NB4 (cell line): ENCODE measurements at regions not wholly inside any gene's neighbourhood (a gene's known extent, or its start where the extent isn't known, plus 50 kb on each side); places are given as distances from the start of the nearest gene placed in this dataset.

ENCODE experiments used
- DNase-seq: peaks from one replicate; pipeline ENCODE4 v3.0.0; 2010; ENCODE audit warnings: low read depth
- H3K4me3 ChIP-seq: one replicate; pipeline ENCODE4 v1.5.1; 2011; ENCODE audit warnings: mild to moderate bottlenecking, low read depth, low read length, moderate library complexity
- CTCF ChIP-seq: IDR thresholded peaks from one replicate; pipeline ENCODE4 v1.5.1; 2012; ENCODE audit warnings: low read depth, low read length
- MAX ChIP-seq: IDR thresholded peaks from 2 replicates; pipeline ENCODE4 v1.6.1; 2011; ENCODE audit warnings: low read depth, low read length
- MYC ChIP-seq: IDR thresholded peaks from 2 replicates; pipeline ENCODE4 v1.6.1; 2011; ENCODE audit warnings: low read depth, low read length
- POLR2A ChIP-seq: IDR thresholded peaks from 2 replicates; pipeline ENCODE4 v1.6.1; 2011; ENCODE audit warnings: mild to moderate bottlenecking; ENCODE audit not compliant: insufficient read length; ENCODE audit errors: extremely low read depth

GRCh38 chr13:79808475-79808874, 327.5 kb downstream of the NDFIP2 start:
- TF ChIP-seq CTCF (no peak), MAX (no peak), MYC (no peak), POLR2A (no peak)
- H3K4me3 ChIP-seq, result no peak overlapping the region
- no peak for DNase-seq

DNA sequence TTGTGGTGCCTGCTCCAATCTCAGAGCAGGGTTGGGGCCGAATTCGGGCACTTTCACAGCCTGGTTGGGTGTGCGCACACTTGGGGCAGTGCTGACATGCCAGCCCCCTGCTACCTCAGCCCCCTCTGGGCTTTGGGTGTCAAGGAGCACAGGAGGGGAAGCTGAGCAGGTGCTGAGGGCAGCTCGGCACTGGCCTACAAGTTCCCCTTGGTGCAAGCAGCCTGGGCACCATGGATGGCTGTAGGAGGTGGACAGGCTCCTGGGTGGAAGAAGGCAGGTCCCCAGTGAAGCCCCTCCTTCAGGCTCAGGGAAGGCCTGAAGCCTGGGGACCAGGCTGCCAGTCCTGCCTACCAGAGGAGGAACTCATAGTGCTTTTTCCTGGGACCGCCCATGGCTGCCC, 326.6 kb downstream of the NDFIP2 start:
- H3K4me3 ChIP-seq, result no peak overlapping the region
- no peak for DNase-seq
- TF ChIP-seq MYC (no peak), POLR2A (no peak), MAX (no peak), CTCF (no peak)

- no peak for DNase-seq
- H3K4me3 ChIP-seq, result no peak overlapping the region
- TF ChIP-seq POLR2A (no peak), MAX (no peak)
Measured at GRCh38 chr13:79806821-79807220, 325.9 kb downstream of the NDFIP2 start.

DNA sequence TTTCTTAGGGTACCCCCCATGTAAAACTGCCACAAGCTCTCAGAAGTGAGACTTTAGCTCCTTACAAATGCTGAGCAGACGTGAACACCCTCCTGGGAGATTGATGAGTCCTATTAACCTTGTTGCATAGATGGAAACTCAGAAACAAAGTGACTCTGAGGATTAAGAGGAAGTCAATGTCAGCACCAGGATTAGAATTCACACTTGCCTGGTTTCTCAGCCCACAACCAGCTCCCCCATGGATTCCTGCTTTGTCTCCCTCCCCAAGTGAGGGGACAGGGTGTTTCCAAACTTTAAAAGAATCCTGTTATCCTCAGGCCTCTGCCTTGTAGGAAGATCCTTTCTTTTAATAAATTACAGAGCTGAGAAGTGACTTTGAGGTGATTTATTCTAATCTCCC, 324.4 kb downstream of the NDFIP2 start:
- DNase-seq, result no peak
- no peak overlapping the region for H3K4me3 ChIP-seq
- TF ChIP-seq MAX (no peak), POLR2A (no peak), CTCF (no peak), MYC (no peak)

GRCh38 chr13:79803989-79804388, 323.0 kb downstream of the NDFIP2 start:
- DNase-seq, result no peak
- no peak overlapping the region for H3K4me3 ChIP-seq
- TF ChIP-seq CTCF (no peak), POLR2A (no peak), MYC (no peak), MAX (no peak)

DNA sequence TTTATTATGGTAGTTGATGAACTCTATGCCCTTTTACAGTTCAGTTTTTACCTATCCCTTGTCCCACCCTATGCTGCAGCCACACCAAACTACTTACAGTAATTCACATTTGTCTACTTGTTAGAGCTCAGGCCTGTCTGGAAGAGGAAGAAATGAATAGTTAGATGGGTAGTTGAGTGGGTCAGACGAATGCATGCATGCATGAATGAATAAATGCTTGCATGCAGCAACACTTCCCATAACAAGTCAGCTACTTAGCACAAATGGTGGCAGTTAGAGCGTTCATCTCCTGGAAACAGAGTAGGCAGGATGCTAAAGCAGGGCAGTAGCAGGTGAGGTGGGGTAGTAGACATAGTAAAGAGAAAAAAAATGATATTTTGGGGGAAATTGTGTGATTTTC, 322.3 kb downstream of the NDFIP2 start:
- DNase-seq, result no peak
- H3K4me3 ChIP-seq, result no peak overlapping the region
- TF ChIP-seq POLR2A (no peak), CTCF (no peak), MAX (no peak), MYC (no peak)
